Lower leg skin (tissue), 4 donors: ENCODE measurements at regions not wholly inside any gene's neighbourhood (a gene's known extent, or its start where the extent isn't known, plus 50 kb on each side); places are given as distances from the start of the nearest gene placed in this dataset.
"Not testable (repeated sequence)": the region's sequence is repeated elsewhere in the genome, so short reads cannot be mapped to it uniquely, and the experiment has no call there.

ENCODE experiments used
- DNase-seq, 2 donors: peaks; one replicate each; pipeline ENCODE4 v3.0.0-alpha.2; 2019; ENCODE audit warnings: low spot score in 2 of 2
- H3K4me3 ChIP-seq: fragments of 200-600 bp; sonication (generic); 2 replicates; pipeline ENCODE4 v1.5.1; 2017; ENCODE audit warnings: mild to moderate bottlenecking, low read depth; ENCODE audit not compliant: poor library complexity, severe bottlenecking
- CTCF ChIP-seq, 3 donors: fragments of 450-650 bp; IDR thresholded peaks; one replicate each; pipeline ENCODE4 v1.5.1; 2016; ENCODE audit warnings: antibody characterized with exemption in 3 of 3, mild to moderate bottlenecking in 3 of 3, moderate library complexity in 2 of 3
- POLR2A ChIP-seq, 2 donors: fragments of 450-650 bp; IDR thresholded peaks; one replicate each; pipeline ENCODE4 v1.6.1; 2016 to 2017; ENCODE audit warnings: antibody characterized with exemption in 2 of 2, mild to moderate bottlenecking in 1 of 2, moderate library complexity in 1 of 2
- WGBS, 2 donors: methylation state at CpG; one replicate each; pipeline ENCODE4 v1.1.5; 2018; 5-methylcytosine and 5-hydroxymethylcytosine counted together
- intact Hi-C: fragments of 100-400 bp; cut with DNase I; formaldehyde crosslinking; loops from one replicate; pipeline ENCODE4 v1.15.0; 2023; ENCODE audit warnings: low total_unique reads

DNA sequence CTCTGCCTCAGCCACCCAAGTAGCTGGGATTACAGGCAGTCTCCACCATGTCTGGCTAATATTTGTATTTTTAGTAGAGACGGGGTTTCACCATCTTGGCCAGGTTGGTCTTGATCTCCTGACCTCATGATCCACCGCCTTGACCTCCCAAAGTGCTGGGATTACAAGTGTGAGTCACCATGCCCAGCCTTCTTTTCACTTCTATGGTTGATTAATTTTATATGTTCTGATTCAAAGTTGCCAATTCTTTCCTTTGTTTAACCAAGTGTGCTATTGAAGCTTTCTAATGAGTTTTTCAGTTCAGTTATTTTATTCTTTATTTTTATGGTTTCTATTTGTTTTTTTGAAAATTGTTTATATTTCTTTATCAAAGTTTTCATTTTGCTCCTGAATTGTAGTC, 133.1 kb upstream of the KCNJ3 start:
- H3K4me3 ChIP-seq, result no peak overlapping the region
- intact Hi-C loops, result no loop called here
- TF ChIP-seq POLR2A (IDR thresholded peaks at IDR 0.05), result no peak
- no peak for TF ChIP-seq CTCF (IDR thresholded peaks at IDR 0.05)
- no peak for DNase-seq
- WGBS, 2 donors, result 88 to 100% methylated on average over 2 of the region's 2 CpGs

GRCh38 chr2:154568413-154568812, 130.1 kb upstream of the KCNJ3 start:
- no peak overlapping the region for H3K4me3 ChIP-seq
- 48 to 52% methylated on average over 1 of the region's 1 CpG for WGBS, 2 donors
- intact Hi-C loops, result no loop called here
- no peak for DNase-seq
- TF ChIP-seq POLR2A (IDR thresholded peaks at IDR 0.05) (no peak), CTCF (IDR thresholded peaks at IDR 0.05) (no peak)

DNA sequence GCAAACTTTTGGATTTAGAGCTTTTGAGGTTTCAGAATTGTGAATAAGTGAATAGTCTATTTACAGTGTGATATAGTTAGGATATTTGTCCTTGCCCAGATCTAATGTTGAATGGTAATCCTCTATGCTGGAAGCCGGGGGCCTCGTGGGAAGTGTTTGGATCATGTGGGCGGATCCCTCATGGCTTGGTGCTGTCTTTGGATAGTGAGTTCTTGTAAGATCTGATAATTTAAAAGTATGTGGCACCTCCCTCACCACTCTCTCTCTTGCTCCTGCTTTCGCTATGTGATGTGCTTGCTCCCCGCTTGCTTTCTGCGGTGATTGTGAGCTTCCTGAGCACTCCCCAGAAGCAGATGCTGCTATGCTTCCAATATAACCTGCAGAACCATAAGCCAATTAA, 128.0 kb upstream of the KCNJ3 start:
- intact Hi-C loops, result no loop called here
- DNase-seq, result no peak
- H3K4me3 ChIP-seq, result no peak overlapping the region
- WGBS, 2 donors, result 85 to 86% methylated on average over 6 of the region's 6 CpGs
- no peak for TF ChIP-seq CTCF (IDR thresholded peaks at IDR 0.05)
- no peak for TF ChIP-seq POLR2A (IDR thresholded peaks at IDR 0.05)

DNA sequence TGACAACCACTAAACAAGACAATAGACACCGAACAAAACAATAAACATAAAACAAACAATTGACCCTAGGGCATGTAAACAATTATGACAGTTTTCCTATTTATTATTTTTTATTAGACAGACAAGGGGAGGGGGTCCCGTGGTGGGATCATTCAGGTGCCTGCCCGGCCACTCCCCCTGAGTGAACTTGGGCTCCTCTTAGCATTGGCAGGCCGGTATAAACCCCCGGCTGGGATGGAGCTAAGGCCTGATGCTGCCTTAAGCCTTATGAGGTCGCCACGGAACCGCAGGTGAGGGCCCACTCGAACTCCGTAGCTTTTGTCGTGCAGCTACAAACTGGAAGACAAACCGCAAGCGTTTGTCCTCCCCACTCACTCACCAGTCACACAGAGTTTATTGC, 121.8 kb upstream of the KCNJ3 start:
- WGBS, 2 donors, result 86 to 92% methylated on average over 13 of the region's 13 CpGs
- not testable (repeated sequence) for H3K4me3 ChIP-seq, DNase-seq
- intact Hi-C loops, result loop anchor here (2.0 kb wide), 1 partner anchor 42 kb away; no protein-coding TSS in a partner anchor

GRCh38 chr2:154577390-154577789, 121.1 kb upstream of the KCNJ3 start:
- intact Hi-C loops, result loop anchor here (2.0 kb wide), 1 partner anchor 43 kb away; no protein-coding TSS in a partner anchor
- TF ChIP-seq POLR2A (IDR thresholded peaks at IDR 0.05), result no peak
- TF ChIP-seq CTCF (IDR thresholded peaks at IDR 0.05), result no peak
- no peak for DNase-seq
- 92 to 93% methylated on average over 19 of the region's 19 CpGs for WGBS, 2 donors
- no peak overlapping the region for H3K4me3 ChIP-seq

DNA sequence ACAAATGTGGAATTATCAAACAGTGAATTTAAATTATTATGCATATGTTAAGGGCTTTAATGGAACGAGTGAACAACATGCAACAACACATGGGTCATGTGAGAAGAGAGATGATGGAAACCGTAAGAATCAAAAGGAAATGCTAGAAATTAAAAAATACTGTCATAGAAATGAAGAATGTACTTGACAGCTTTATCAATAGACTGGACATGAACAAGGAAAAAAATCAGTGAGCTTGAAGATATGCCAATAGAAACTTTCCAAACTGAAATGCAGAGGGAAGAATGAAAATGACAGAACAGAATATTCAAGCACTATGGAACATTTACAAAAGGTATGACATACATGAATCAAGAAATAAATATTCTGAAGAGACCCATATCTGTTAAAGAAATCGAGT, 117.7 kb upstream of the KCNJ3 start:
- intact Hi-C loops, result no loop called here
- DNase-seq, result no peak
- 79 to 80% methylated on average over 3 of the region's 3 CpGs for WGBS, 2 donors
- no peak overlapping the region for H3K4me3 ChIP-seq
- TF ChIP-seq POLR2A (IDR thresholded peaks at IDR 0.05) (no peak), CTCF (IDR thresholded peaks at IDR 0.05) (no peak)

GRCh38 chr2:154582694-154583093, 115.8 kb upstream of the KCNJ3 start:
- WGBS, 2 donors, result 72 to 78% methylated on average over 6 of the region's 6 CpGs
- intact Hi-C loops, H3K4me3 ChIP-seq, DNase-seq: not testable (repeated sequence)

GRCh38 chr2:154583274-154583673, 115.2 kb upstream of the KCNJ3 start:
- H3K4me3 ChIP-seq, intact Hi-C loops, DNase-seq: not testable (repeated sequence)
- 91 to 94% methylated on average over 8 of the region's 8 CpGs for WGBS, 2 donors
